ENCODE measurements at regions not wholly inside any gene's neighbourhood (a gene's known extent, or its start where the extent isn't known, plus 50 kb on each side); places are given as distances from the start of the nearest gene placed in this dataset.

- no peak for TF ChIP-seq CTCF (IDR thresholded peaks at IDR 0.05)
- TF ChIP-seq POLR2A (IDR thresholded peaks at IDR 0.05), result no peak
These were observed 750.0 kb downstream of the TBC1D32 start for GRCh38 chr6:120584111-120584760.

All from body of pancreas (tissue), 4 donors.